ENCODE measurements at regions not wholly inside any gene's neighbourhood (a gene's known extent, or its start where the extent isn't known, plus 50 kb on each side); places are given as distances from the start of the nearest gene placed in this dataset.

DNA sequence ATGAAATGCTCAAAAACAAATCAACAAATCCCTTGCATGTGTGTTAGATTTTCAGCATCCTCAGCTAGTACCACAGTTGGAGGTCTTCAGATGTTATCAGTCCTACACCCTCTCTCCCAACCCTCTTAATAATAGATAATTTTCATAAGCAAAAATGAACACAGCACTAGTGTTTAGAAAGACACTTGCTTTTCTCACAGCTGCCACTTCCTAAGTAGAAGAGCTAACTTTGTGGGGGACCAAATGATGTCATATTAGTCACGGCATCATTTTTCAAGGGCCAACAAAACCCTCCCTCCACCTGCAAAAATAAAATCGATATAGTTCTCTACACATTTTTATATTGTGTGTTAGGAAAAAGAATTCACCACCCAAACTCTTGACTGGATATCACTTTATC is 163.5 kb upstream of the GYPA start:
- no peak for DNase-seq

DNA sequence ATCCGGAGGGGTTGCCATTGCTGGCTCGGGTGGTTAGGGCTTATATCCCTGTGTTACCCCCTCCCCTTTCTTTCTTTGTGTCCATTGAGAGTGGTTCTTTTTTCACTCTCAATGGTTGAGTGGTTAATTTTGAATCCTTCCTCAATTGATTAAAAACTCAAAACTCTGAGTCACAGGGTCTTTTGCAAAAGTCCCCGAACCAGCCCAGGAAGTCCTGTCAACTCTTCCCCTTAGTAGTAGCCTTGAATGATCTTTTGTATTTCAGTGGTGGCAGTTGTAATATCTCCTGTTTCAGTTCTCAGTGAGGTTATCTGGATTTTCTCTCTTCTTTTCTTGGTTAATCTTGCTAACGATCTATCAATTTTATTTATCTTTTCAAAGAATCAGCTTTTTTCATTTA is 170.0 kb upstream of the GYPA start:
- DNase-seq: no peak

DNA sequence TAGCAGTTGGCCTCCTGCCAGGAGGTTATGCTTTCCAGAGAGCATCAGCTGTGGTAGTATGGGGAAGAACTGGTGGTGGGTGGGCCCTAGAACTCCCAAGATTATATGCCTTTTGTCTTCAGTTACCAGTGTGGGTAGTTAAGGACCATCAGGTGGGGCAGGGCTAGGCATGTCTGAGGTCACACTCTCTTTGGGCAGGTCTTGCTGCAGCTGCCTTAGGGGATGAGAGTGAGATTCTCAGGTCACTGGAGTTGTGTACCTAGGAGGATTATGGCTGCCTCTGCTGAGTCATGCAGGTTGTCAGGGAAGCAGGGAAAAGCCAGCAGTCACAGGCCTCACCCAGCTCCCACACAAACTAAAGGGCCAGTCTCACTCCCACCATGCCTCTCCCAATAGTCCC is 172.9 kb upstream of the GYPA start:
- no peak for DNase-seq

DNA sequence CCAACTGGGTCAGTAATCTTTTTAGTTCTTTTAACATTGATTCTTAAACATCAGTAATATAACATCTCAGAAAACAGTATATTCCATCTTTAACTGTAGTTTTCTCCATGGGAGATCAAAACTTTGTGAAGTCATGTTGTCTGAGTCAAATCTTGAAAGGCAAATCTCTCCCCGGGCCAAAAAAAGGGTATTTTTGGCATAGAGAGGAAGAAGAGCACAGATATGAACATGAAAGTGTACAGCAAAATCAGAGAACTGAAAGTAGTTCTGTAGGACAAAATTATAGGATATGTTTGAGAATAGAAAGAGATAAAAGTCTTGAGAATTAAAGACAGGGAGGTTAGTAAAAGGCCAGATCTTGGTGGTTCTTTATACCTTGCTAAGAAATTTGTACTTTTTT is 176.4 kb upstream of the GYPA start:
- no peak for DNase-seq

DNA sequence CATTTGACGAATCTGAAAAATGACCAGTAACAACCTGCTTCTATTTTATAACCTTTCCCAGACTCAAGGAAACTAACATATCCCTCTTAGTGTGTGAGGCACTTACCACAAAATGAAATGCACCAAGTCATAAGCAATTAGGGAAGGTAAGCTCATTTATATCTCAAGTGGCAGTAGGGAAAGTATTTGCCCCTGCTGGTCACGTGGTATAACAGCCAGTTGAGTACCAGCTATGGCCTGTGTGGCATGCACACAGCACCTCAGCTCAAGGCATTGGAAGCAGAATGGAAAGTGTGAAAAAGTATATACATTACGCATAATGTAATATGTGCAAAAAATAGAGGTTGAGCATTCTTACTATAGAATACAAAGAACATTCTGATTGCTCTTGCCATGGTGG is 178.3 kb upstream of the GYPA start:
- no peak for DNase-seq

DNA sequence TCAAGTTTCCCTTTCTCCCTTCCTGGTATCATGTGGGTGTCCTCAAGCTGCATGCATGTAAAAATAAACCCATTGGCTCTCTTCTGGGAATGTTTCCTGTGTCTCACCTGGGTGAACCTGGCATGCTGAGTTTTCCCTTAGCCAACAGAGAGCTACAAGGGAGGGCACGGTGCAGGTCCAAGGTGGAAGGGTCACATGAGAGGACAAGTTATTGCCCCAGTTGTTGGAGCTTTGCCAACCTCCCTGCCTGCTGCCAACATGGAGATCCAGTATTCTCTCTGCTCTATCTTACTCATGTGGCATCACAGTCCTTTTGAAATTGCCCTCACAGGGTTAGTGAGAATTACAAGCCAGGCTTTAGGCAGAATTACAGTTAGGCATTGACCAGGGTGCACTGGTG is 196.1 kb upstream of the GYPA start:
- no peak for DNase-seq

DNA sequence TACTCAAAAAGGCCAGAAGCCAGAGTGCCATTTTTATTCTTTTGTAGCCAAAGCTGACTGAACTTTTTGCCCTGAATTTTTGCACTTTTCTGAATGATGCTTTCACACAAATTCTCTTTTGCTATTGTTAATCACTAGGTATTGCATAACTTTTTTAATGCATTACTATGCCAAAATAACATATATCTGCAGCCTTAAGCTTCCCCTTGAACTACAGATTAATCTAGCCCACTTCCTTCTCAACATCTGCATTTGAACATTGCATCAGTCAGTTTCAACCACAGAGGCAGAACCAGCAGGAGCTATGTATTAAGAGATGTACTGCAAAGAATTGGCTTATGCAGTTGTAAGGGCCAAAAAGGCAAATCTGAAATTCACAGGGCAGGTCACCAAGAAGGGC is 197.6 kb upstream of the GYPA start:
- DNase-seq: peak; percentile 86

DNA sequence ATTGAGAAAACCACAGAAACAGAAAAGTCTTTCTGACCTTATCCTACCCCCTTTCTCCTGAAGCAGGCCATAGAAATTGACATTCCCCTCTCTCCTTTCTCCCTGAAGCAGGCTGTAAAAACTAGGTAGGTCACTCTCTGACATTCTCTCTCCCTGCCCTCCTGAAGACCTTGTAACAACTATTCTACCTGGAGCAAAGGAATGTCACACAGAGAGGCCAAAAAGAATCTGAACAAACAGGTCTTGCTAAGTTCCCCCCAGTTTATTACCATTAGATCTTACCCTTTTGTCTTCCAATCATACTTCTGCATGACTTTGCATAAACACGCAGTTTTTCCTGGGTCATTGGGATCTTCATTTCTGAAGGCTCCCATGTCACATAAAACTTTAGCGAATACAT is 198.3 kb upstream of the GYPA start:
- DNase-seq: no peak

DNA sequence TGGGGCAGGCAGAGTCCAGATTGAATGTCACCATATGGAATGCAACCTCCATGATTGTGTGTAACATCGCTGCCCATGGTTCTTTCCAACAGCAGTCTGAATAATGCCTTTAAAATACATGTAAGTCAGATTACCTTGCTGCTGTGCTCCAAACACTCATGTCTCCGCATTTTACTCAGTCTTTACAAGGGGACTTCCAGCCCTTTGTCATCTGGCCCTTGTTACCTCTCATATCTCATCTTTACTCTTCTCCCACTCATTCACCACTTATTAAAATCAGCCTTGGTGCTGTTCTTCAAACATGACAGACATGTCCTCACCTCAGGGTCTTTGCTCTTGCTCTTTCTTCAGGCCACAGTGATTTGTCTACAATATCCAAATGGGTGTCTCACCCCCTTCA is 200.4 kb upstream of the GYPA start:
- no peak for DNase-seq

DNA sequence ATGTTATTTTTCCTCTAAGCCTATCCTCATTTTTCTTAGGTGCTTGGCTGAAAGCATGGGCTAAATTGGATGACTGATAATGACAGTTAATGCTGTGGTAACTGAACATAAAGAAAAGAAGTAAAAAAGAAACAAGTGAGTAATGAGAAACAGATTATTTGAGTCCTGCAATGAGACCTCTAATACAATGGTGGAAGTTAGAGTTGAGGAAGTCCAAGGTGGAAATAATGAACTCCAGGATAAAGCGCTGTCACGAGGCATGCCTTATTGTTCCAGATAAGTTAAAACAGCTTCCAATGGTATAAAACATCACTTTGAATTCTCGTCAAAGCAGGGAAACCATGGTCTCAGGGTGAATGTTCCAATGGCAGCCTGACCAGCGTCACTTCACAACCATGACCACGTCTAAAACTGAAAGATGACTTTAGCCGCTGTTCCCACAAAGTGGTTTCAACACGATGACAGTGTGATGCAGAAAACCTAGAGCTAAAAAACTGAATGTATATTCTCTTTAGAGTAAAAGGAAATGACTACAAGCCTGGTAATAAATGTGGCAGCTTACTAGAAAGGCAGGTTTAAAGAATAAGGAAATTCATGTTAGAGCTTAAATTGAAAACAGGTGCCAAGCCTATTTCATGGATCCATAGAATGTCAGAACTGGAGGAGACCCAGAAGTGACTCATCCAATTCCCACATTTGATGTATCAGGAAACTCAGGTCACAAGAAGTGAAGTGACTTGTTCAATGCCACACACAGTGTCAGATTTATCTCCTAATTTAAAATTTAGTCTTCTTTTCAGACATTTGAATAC is 202.6 kb upstream of the GYPA start:
- no peak for DNase-seq

DNA sequence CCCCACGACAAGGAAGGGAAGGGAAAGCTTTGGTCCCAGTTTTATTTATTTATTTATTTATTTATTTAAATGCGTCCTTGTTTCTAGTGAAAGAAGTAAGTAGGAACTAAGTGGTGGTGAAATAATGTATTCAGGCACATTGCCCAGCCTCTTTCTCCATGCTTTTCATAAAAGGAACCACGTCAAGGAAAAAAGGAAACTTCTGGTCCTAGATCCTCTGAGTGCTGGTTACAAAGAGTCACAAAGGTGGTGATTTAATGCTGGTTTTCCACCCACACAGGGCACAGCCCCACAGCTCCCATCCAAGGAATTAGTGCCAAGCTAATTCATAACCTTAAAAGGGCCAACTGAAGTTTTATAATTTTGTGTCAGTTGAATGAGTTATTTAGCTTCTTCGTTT is 206.6 kb upstream of the GYPA start:
- DNase-seq: no peak

DNA sequence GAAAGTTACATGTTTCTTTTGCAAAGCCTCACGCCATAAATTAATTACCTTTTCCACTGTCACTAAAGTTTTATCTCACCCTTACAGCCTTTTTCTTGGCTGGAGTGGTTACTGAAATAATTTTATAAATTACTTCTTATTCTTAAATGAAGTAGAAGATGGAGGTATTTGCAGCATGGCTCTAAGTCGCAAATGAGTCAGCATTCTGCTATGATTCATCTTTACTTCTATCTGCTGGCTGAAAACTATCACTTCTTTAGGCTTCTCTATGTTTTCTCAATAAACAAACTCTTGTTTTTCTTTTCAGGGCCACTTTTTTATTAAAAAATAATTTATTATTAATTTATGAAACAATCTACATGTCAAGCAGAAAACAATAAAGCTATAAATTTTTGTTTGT is 210.2 kb upstream of the GYPA start:
- DNase-seq: no peak

DNA sequence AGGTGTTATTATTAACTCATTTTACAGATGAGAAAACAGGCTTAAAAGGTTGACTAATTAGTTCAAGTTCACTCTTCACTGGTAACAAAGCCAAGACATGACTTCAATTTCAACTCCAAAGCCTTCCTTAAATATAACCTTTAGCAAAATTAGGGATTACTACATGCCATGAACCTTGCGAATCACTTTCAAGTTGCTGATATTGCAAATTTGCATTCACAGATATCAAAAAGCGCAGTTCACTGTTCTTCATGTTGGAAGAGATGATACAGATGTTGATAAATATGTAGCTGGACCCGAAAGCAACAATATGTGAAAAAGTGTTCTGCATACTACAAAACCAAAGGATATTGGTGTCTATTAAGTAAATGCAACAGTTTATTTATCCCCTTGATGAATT is 210.8 kb upstream of the GYPA start:
- DNase-seq: no peak

DNA sequence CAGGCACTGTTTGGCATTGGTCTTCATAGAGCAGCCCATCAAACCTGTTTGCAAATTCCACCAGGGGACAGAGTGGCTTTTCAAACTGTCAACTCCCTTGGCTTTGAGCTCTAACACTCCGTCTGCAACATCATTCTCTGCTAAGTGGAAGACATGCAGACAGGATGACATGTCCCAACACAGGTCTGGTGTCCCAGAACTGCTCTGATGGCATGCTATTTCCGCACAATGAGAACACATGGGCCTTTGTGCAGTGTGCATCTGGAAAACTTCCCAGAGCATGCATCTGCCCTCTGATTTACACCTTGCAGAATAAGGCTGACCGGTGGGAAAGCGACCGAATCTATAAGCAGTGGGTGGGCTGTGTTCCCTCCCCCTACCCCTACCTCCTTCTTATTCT is 212.8 kb upstream of the GYPA start:
- DNase-seq: no peak

DNA sequence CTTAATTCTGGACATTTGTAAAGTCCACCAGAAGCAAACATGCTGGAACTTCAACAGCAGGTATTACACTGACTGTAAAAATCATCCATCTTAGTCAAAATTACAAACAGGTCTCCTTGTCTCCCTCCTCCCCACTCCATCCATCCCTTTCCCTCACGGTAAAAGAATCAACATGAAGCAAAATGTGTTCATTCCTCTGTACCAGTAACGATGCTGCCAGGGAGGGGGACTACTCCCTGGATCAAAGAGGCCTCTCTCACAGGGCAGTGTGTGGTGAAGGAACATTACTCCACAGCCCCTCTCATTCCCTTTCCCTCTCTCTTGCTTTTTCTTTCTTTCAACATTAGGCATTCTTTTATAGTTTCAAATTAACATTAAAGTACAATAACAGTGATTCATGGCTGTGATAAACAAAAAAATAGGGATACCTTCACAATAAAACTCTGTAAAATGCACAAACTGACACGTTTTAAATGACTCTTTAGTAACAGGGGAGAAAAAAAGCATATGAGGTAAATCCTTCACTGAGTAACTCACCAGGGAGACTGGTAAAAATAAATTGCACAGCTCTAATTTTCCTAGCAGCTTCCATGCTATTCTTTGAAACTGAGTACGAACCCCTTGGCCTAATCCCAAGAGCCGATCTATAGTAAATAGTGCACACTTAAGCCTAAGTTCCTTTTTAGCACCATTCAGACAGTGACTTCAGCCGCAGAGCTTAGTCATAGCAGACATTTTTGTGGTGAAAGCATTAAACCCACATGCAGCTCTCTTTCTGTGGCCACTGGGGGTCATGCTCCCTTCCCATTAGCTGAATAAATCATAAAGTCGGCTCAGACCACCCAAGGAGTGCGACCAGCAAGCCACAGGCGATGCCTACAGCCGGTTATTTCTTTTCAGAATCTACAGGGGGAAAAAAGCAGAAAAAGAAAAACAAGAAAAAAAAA is 215.6 kb upstream of the GYPA start:
- DNase-seq: peak; percentile 4

DNA sequence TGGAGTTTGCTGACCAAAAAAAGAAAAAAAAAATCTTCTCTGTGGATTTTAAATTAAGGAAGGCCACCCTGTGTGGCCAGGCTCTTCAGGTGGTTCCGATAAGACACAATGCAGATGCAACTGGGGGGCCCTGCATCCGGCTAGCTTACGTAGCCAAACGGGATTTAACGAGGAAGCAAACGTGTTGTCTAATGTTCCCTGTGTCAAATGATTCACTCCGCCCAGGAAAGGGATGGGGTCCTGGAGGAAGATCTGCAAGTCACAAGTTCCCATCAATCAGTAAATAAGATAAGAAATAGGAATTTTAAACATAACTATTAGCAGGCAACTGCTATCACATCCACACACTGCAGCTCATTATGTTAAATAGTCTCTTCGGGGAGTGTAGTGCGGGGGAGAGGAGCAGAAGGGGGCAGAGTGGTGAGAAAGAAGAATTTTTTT is 216.4 kb upstream of the GYPA start:
- DNase-seq: no peak

DNA sequence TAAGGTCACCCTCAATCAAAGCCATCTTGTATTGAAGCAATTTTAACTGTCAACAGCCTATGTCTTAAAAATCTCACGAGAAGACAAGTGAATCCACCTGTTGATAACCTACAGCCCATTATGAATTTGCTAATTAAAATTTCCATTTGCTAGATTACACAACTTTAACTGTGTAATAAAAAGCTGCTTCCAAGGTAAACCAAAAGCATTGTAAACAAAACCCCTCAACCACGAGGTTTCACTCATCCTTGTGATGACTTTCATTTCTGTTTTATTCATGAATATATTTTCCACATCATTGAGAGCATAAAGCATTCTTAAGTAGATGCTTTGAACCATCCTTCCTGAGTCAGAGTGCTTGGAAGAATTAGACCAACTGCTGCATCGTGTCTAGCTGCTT is 217.5 kb upstream of the GYPA start:
- DNase-seq: no peak

DNA sequence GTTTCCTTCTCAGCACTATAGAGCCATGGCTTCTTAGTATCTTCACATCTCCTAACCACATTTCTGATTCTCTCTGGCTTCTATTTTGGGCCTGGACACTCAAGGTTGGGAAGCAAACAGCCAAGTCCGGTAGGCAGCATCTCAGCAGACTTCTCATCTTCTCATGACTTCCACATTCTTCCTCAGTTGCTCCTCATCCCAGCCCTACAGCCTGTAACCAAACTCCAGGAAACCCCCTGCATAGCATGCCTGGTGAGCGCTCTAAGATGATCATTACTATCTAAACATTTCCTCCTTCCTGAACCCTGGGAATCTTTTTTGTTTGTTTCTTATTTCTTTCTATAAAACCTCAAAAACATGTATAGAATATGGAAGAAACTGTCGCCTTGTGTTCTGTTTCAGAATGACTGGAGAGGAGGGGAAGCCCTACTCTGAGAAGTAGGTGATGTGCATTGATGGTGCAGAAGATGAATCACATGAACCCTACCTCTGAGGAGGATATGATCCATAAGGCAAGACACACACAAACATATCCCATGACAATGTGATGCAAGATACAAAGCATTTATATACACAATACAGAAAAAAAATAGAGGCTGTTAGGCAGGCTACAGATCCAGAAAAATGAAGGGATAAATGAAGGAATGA is 219.8 kb upstream of the GYPA start:
- DNase-seq: no peak

DNA sequence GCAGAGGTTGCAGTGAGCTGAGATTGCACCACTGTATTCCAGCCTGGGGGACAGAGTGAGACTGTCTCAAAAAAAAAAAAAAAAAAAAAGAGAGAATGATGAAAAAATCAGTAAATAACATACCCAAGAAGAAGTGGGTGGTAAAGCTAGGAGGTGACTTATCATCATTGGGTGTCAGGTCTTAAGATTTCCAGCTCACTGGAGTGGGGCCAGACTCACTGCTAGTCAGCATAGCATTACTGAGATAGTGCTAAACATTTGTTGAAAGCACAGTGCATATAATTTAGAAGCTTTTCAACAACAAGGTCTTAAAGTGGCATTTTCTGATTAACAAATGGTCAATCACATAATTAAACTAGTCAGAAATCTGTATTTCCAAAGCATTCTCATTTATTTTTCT is 221.8 kb upstream of the GYPA start:
- no peak for DNase-seq

DNA sequence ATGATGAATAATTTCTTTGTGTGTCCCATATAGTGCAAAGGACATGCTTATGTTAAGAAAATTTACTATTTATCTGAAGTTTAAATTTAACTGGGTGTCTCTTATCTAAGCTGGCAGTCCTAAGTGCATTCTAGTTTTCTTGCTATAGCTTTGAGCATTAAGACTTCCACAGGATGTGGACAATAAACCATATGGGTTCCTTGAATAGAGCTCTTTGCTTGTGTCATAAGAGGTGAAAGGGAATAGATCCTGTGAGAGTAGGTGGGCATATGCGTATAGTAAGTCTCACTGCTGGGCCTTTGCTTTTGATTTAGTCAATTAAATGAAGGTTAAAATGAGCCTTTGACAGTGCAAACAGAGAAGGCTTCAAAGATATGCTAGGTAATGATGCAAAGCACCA is 223.4 kb upstream of the GYPA start:
- no peak for DNase-seq

DNA sequence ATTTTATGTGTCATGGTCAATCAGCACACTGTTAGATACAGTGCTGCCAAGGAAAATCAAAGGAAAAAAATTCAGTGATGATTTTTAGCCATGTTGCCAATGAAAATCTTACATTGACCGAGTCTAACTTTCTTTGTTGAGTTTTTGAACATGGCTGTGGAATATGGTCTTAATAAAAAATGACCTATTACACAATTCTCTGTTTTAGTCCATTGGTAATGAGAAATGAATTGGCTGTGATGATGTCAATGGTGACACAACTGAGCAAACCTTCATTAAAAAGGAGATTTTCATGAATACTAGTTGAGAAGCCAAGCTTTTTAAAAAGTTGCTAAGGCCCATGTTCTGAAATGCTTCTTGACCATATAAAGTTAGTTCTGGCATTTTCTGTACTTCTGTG is 225.9 kb upstream of the GYPA start:
- DNase-seq: no peak

DNA sequence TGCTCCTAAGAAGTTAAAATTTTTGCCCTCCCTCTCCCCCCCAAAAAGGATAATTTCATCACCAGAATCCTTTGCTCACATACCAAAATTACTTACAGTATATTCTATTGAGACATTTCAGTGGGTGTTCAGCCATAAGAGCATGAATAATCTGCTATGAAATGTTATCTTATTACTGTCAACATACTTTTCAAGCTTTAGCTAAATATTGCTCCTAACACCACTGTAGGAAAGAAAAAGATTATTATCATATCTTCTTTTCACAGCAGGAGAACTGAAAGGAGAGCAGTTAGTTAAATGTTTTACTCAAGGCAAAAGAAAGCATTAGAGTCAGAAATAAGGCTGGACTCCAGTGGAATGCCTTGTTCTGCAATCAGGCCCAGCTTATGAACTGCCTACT is 231.0 kb upstream of the GYPA start:
- DNase-seq: no peak

DNA sequence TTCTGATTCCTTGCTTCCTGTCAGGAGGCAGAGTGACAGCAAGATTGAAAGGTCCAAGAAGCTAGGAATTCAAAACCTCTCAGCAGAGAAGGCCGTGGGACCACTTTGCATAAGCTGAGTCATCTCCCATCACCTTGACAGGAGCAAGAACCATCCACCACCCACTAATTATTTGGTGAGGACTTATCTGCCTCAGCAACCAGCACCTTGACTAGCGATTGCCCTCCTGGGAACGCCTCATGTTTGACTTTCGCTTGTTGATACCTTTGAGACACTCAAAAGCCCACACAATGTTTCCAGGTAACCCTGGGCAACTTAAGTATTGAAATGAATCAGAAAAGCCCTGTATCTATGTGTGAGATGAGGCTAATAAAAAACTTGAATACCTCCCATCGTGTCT is 233.5 kb upstream of the GYPA start:
- no peak for DNase-seq

DNA sequence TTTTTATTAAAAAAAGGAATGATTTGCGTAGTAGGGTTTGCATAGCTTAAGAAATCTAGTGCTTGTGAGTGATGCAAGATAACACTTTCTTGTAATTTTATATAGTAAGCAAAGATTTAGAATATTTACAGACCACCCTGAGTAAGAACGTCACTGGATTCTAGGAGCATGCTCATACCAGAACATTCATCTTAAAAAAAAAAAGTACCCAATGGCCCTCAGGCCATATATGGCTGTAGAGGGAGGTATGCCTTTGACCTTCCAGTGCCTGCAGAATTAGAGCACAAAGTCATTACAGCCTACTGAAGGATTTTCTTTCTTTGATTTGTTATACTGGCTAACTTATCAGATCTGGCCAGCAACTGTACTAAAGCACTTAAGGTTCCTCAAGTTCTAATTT is 236.3 kb upstream of the GYPA start:
- no peak for DNase-seq

Measured in GF-D8 (cell line).